NCI-H2107 treated with DMSO at 0.1 percent for 48 hours (cell line): ENCODE measurements at regions not wholly inside any gene's neighbourhood (a gene's known extent, or its start where the extent isn't known, plus 50 kb on each side); places are given as distances from the start of the nearest gene placed in this dataset.
"Not testable (repeated sequence)": the region's sequence is repeated elsewhere in the genome, so short reads cannot be mapped to it uniquely, and the experiment has no call there.

ENCODE experiments used
- DNase-seq: peaks from one replicate; lab custom pipeline; 2025; ENCODE audit not compliant: unreplicated experiment; lab: John Stamatoyannopoulos, UW

GRCh38 chr5:147075187-147075586 is 159.6 kb upstream of the STK32A start:
- DNase-seq = no peak

- DNase-seq = no peak
Observed at GRCh38 chr5:147080391-147080790, 154.4 kb upstream of the STK32A start.

- no peak for DNase-seq
Observed at GRCh38 chr5:147081311-147081764, 153.5 kb upstream of the STK32A start.

- DNase-seq = no peak
Observed at GRCh38 chr5:147084702-147085101, 150.1 kb upstream of the STK32A start.

GRCh38 chr5:147085409-147085808 is 149.4 kb upstream of the STK32A start:
- DNase-seq = no peak

- DNase-seq = no peak
Observed at GRCh38 chr5:147092044-147092443, 142.8 kb upstream of the STK32A start.

- no peak for DNase-seq
Observed at GRCh38 chr5:147093138-147093537, 141.7 kb upstream of the STK32A start.

- no peak for DNase-seq
Observed at GRCh38 chr5:147095740-147096139, 139.1 kb upstream of the STK32A start.

GRCh38 chr5:147098233-147098790 is 136.5 kb upstream of the STK32A start:
- DNase-seq = peak; percentile 34

GRCh38 chr5:147101659-147102369 is 133.0 kb upstream of the STK32A start:
- no peak for DNase-seq

- DNase-seq = no peak
Observed at GRCh38 chr5:147112899-147113298, 121.9 kb upstream of the STK32A start.

GRCh38 chr5:147113967-147114366 is 120.9 kb upstream of the STK32A start:
- no peak for DNase-seq

GRCh38 chr5:147139759-147140158 is 95.1 kb upstream of the STK32A start:
- not testable (repeated sequence) for DNase-seq

- no peak for DNase-seq
Observed at GRCh38 chr5:147140558-147140957, 94.3 kb upstream of the STK32A start.

- DNase-seq = not testable (repeated sequence)
Observed at GRCh38 chr5:147141580-147141979, 93.2 kb upstream of the STK32A start.

GRCh38 chr5:147143215-147143614 is 91.6 kb upstream of the STK32A start:
- DNase-seq = no peak

GRCh38 chr5:147145328-147145727 is 89.5 kb upstream of the STK32A start:
- no peak for DNase-seq

- DNase-seq = no peak
Observed at GRCh38 chr5:147148715-147149114, 86.1 kb upstream of the STK32A start.

GRCh38 chr5:147152086-147152485 is 82.7 kb upstream of the STK32A start:
- no peak for DNase-seq

GRCh38 chr5:147154809-147155208 is 80.0 kb upstream of the STK32A start:
- no peak for DNase-seq

GRCh38 chr5:147156012-147156411 is 78.8 kb upstream of the STK32A start:
- no peak for DNase-seq

- DNase-seq = no peak
Observed at GRCh38 chr5:147160902-147161700, 73.7 kb upstream of the STK32A start.
